Stimulated activated CD4-positive, alpha-beta T cell treated with anti-CD3 and anti-CD28 coated beads, Interleukin-1b, Interleukin-23, amount 100 ng/mL, for 24 hours (primary cell): ENCODE measurements at regions not wholly inside any gene's neighbourhood (a gene's known extent, or its start where the extent isn't known, plus 50 kb on each side); places are given as distances from the start of the nearest gene placed in this dataset.

Source experiments
- DNase-seq, 4 experiments: peaks; one replicate each; pipeline ENCODE4 v3.0.0-alpha.2; 2020; ENCODE audit warnings: low read depth in 4 of 4, low spot score in 1 of 4

DNA sequence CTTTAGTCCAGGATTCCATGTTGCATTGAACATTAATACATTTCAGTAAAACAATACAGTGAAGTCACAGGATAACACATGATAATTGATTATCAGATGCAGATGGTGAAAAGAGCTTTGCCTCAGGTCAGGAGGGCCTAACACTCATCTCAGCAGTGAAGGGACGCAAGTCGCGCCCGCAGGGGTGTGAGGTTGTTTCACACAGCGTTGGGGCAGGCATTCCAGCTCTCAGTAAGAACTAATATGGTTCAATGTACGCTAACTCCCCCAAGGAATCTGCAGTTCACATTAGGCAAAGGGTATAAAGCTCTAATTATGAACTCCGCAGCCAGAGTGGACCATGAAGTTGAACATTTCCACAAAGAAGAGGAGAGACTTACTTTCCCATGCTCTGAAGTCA is 53.1 kb upstream of the ATL2 start:
- no peak for DNase-seq

GRCh38 chr2:38427936-38428335 is 50.9 kb upstream of the ATL2 start:
- no peak for DNase-seq

- no peak for DNase-seq
These were observed 50.0 kb upstream of the ATL2 start for GRCh38 chr2:38427054-38427453.
